NCI-H748 treated with DMSO at 0.1 percent for 48 hours (cell line): ENCODE measurements at regions not wholly inside any gene's neighbourhood (a gene's known extent, or its start where the extent isn't known, plus 50 kb on each side); places are given as distances from the start of the nearest gene placed in this dataset.
A peak's percentile ranks its signal among the peaks of the same experiment; 100 is the strongest.

Experiments used
- DNase-seq: peaks from one replicate; lab custom pipeline; 2025; lab: John Stamatoyannopoulos, UW

DNA sequence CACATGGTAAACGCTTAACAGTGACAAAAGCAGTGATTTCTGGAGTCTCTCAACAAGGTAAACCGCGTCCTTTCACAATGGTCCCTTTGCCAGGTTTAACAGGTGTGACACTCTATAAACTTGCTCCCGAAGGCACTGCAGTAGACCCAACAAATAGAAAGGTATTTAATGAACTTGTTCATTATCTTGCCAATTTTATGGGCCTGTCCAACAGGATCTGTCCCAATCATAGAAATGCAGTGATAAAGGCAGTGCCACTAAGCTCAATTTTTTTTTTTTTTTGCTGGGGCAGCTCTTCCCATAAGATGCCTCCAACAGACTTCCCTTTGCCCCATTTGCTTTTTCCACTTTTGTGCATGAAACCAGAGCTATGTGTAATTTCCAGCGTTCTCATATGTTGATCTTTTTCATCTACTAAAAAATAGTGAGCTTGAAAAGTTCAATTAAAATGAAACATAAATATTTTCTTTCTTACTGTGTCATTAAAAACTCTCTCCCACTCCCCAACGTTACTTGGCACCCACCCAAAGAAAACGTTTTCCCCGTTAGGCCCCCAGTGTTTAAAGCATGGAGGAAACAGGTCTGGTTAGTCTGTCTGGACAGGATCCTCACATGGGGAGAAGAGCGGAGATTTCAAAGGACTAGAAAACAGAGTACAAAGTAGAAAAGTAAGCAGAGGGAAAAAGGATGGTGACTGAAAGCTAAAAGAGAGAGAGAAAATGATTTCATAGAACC is 80.9 kb upstream of the SPATA31D4 start:
- DNase-seq, result no peak

DNA sequence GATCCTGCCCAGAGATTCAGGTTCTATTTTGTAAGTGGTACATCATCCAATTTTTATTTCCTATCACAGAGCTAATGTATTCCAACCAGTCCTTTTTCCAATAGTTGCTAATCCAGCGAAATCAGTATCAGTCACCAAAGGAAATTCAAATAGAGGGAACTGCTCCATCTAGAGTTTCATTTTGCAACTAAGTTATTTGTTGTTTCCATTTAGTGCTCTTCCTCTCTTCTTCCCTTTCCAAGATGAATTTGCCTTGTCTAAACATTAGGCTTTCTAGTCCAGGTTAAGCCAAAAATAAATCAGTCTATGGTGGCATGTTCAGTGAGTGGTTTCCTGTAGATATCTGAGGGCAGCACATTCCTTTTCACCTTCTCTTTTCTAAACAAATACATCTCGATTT is 79.8 kb upstream of the SPATA31D4 start:
- peak; percentile 11 for DNase-seq

DNA sequence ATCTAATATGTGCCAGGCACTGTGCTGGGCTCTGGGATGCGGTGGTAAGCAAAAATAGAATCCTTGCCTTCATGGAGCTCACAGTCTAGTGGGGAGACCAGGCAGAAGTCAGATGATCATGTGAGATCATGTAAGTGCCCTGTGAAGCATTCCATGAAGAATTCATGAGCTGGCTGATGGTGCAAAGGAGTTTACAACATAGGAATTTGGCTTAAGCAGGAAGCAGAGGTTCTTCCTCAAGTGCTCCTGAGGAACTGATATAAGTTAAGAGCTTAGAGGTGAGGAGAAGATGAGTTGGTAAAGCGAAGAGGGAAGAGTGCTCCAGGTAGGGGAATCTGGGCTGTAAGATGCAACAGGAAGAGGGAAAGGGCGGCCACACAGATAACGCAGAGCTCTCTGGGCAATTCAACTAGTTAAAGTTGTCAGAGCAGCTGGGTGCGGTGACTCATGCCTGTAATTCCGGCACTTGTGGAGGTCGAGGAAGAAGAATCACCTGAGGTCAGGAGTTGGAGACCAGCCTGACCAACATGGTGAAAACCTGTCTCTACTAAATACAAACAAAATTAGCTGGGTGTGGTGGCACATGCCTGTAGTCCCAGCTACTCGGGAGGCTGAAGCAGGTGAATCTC is 78.5 kb upstream of the SPATA31D4 start:
- no peak for DNase-seq

DNA sequence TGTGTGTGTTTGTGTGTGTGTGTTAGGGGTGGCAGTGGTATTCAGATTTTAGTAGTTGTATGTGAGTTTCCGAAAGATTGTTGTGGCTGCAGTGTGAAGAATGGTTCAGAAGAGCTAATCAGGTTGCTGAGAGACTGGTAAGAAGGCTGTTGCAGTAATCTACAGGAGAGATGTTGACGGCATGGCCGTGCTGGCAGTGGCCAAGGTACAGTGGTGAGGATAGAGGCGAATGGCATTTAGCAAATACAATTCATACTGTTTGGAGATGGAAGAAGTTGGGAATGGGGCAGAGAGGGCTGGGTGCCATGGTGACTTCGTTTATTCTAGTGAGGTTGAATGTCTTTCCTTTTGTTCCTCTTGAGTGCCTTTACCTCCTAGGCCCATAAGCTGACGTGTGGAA is 77.5 kb upstream of the SPATA31D4 start:
- DNase-seq, result no peak

DNA sequence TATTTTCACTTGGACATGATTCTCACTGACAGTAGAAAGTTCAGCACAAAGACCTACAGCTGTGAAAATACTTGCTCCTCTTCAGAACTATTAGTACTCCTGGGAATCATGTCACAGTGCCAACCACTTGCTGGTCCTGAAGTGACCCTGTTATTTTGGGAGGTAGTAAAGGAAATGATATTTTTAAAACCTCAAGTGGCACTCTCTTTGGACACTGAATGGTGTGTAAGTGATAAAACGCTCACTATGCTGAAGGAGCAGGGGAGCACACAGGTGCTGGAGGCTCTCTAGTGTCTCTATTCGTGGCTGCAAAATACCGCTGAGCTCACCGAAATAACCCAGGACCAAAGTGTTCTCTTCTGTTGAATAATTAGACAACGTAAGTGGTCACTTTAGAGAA is 76.9 kb upstream of the SPATA31D4 start:
- no peak for DNase-seq

DNA sequence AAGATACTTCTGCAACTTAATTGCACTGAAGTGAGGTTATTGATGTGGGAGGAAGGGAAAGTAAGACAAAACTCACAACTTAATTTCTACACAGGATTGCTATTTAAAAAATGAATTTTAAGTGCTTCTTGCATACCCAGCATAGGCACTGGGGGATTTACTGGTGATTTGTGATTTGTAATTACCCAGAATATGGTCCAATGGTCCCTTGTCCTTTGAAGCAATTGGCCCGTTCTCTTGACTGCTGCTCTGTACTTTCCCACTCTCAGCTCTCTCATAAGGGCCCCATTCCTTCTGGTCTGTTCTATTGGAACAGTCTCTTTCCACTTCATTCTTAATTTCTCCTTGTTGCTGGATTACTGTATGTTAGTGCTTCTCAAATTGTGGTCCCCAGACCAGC is 75.4 kb upstream of the SPATA31D4 start:
- DNase-seq, result no peak

DNA sequence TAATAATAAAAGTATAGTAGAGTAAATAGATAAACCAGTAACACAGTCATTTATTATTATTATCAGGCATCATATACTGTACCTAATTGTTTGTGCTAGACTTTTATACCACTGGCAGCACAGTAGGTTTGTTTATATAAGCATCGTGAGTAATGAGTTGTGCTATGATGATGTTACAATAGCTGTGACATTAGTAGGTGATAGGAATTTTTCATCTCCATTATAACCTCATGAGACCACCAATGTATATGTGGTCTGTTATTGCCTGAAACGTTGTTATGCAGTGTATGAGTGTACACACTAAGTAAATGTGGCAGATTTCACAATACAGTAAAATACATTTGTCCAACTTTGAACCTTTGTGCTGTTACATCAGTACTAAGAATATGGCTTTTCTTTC is 72.7 kb upstream of the SPATA31D4 start:
- DNase-seq, result no peak

DNA sequence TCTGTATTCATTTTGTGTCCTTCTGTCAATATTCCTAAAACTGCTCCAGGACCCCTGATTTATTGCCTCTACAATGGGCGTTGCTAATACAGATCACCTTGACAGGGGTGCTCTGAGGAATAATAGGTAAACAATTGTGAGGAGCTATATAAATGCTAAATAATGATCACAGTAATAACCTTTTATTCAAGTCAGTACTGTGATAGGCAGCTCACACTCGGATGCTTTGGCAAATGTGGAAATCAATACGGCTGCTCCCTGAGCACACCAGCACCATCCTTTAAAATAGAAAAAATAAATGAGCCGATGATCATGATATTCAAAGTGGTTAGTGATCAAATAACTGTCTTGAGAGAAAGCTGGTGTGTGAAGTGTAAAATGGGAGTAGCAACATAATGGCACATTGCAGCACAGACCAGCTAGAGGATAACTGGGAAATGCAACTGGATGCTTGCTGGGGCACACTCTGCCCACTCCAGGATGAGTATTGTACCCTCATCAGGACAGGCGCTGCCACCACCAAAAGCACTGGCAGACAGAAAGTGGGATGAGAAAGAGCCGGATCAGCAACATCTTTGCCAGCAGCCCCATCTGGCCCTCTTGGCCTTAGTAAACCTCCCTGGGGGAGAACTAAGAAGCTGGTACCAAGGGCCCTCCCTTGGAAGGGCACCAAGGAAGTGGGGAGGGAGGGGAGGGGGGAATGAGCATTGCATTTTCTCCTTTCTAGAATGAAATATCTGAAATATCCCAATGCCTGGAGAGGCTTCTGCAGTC is 69.4 kb upstream of the SPATA31D4 start:
- DNase-seq, result no peak

DNA sequence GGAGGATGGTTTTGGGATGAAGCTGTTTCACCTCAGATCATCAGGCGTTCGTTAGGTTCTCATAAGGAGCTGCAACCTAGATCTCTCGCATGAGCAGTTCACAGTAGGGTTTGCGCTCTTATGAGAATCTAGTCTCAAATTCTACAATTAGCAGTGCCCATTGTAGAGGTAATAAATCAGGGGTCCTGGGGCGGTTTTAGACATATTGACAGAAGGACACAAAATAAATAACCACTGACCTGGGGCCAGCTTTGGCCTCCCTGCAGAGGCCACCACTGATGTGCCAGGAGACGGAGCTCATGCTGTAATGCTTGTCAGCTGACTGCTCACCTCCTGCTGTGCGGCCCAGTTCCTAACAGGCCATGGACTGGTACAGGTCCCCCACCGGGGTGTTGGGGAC is 67.6 kb upstream of the SPATA31D4 start:
- DNase-seq, result no peak

DNA sequence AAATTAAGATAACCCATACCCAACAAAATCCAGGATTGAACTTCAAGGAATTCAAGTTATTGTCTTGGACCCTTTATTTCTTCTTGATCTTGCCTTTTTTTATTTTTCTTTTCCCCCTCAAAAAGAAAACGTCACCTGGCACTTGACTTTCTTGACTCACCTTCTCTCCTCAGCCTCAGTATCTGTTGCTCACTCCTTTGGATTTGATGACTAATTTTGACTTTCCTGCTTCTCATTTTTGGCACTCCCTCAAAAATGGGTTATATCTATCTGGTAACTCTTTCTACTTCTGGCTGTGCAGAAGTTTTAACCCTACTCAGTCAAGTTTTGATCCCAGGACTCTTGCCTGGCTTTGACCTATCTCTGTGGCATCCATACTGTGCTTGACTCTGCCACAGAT is 66.6 kb upstream of the SPATA31D4 start:
- DNase-seq, result no peak

DNA sequence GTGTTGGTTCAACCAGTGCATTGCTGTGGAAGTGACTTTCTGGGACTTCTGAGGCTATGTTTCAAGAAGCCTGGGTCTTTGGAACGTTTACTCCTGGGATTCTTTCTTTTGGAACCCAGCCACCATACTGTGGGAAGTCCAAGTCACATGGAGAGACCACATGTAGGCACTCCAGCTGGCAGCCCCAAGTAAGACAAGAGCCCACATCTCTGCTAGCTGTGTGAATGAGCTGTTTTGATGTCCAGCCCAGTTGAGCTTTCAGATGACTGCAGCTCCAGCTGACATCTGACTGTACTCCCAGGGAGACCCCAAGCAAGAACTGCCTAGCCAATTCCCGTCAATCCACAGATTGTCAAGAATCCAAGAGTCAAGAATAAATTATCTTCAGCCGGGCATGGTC is 60.1 kb upstream of the SPATA31D4 start:
- DNase-seq, result no peak

DNA sequence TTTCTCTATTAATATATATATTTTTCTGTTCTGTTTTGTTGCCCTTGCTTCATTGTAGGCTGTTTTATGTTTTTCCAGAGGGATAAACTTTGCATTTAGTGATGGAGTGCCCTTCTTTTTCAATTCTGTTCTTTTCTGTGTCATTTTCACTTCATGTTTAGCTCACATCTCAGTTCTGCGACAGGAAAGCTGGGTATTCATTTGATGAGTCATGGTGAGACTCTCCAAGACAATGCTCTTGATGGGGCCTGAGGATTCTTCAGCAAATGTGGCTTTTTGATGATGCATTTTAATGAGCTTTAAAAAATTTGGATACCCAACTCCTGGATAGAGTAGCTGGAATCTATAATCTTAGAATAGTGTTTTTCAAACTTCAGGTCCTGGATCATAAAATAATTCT is 56.5 kb upstream of the SPATA31D4 start:
- DNase-seq, result no peak

DNA sequence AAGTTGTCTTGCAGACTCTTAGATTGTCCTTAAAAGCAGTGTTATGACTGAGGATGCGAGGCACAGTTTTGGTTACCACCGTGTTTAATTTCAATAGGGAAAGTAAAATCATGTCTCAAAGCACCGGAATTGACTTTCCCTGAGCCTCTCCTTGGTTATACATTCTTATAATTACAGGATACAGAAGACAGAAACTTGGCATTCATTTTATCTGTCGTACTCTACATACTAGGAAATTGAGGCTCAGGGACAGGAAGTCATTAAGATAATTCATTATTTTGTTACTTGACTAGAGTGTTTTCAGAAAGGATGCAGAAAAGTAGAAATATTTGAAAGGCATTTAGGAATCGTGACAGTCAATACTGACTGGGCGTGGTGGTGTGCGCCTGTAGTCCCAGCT is 54.0 kb upstream of the SPATA31D4 start:
- no peak for DNase-seq

DNA sequence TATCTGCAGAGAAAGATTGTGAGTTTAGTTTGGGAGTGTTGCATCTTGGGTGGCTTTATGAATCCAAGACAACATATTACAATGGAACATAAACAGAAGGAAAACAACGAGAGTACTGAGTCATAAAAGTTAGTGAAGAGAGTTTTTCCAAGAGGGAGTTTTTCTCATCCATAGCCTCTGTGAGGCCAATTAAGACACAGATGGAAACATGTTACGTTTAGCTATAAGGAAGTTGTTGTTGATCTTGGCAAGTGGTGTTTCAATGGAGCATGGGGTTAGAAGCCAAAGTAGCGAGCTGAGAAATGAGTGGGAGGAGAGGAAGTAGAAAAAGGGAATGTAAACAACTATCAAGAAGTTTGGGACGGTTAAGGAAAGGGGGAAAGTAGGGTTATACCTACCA is 53.3 kb upstream of the SPATA31D4 start:
- no peak for DNase-seq

DNA sequence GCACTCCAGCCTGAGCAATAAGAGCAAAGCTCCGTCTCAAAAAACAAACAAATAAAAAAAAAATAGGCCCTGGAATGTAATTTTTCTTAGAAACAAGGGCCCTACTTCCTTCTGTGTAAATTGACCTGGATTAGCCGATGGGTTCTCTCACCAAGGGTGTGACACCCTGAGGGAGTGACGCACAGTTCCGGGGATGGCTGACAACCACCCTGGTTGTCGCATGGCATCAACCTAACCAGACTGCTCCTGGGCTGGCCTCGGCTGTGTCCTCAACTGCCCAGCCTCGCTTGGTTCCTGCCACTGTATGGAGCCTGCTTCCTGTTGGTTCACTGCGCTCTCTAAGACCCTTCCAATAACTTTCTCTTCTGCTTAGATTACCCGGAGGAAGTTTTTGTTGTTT is 51.2 kb upstream of the SPATA31D4 start:
- DNase-seq, result no peak
